ENCODE measurements at regions not wholly inside any gene's neighbourhood (a gene's known extent, or its start where the extent isn't known, plus 50 kb on each side); places are given as distances from the start of the nearest gene placed in this dataset.

DNA sequence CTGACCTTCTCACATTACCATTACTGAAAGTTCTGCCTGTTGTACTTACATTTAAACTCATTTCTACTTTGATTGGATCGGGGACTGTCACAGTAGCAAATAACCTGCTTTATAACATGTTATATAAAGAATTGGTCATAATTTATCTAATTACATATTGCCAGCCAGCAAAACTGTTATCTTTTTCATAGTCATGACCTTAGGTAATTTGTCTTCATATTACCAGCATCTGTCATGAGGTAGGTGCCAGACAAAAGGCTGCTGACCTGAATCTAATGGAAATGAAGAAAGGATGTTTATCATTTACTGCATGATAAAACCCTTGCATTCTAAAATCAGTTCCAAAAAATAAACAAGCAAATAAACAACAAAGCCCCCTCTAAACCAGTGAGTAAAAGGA, 89.4 kb upstream of the LRP1B start:
- DNase-seq, result no peak

DNA sequence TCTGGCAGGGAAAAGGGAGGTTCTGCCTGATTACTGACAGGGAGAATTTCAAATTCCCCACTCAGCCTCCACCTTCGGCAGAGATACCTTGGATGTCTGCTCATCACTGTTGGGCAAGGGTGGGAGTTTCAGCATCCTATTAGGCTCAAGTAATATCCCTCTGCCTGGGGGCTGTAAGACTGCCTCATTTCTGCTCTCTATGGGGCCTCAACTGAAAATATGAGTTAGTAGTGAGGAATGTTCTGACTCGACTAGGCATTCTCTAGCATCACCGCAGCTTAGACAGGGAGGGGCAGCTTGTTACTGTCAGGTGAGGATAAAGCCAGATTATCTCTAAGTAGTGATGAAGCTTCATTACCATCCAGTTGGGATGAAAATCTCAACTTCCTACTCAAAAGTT, 87.7 kb upstream of the LRP1B start:
- no peak for DNase-seq

DNA sequence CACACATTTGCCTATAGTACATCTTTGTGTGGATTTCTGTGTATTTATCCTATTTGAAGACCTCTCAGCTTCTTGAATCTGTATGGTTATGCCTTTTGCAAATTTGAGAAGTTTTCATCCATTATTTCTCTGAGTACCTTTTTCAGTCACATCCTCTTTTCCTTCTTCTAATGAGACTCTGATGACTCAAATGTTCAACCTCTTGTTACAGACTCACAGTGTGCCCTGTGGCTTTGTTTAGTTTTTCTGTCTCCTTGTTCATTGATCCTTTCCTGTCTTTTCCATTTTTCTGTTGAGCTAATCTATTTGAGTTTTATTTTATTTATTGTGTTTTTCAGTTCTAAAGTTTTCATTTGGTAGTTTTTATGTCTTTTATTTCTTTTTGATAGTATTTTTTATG, 87.0 kb upstream of the LRP1B start:
- DNase-seq, result no peak

DNA sequence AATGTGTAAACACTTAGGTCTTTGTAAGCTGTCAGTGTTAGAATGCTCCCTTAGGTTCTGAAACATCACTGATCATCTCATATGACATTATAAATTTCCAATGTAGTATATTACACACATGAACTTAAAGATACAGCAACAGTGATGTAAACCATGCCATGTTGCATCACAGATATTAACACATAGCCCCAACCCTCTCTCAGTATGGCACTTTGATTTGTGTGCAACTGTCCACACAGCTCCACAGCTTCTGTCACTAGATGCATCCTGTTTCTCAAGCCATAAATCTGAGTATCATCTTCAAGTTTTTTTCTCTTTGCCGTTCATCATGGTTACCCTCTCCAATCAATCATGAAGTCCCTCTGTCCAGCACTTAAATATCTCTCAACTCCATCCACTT, 69.2 kb upstream of the LRP1B start:
- no peak for DNase-seq

DNA sequence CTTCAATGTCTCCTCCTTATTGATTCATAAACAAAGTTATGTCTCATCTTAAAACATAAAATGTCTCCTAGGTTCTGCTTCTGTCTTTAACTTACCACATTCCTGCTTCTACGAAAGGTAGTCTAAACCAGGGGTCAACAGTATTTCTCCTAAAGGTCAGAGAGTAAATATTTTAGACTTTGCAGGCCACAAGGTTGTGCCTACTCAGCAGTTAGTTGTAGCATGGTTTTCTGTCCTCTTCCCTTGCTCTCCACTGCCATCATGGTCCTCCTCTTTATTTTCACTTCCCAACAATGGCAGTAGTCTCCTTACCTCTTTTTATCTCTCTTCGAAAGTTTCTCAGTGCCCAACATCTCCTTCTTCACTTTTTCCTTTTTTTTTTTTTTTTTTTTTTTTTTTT, 68.3 kb upstream of the LRP1B start:
- DNase-seq, result no peak

DNA sequence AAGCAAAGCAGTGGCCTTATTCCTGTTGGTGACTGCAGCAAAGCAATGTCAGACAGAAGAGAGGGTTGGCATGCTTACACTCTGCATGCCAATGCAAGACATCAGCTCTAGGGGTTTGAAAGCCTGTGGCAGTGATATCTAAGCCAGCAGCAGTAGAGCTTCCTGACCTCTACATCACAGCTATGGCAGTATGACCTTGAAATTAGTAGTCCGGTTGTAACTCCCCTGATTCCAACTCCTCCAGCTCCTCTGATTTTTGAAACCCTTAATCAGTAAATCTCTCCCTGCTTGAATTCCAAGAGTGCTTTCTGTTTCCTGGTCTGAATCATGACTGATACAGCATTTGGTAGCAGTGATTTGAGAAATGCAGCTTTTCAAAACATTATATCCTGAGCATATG, 60.0 kb upstream of the LRP1B start:
- DNase-seq, result no peak

DNA sequence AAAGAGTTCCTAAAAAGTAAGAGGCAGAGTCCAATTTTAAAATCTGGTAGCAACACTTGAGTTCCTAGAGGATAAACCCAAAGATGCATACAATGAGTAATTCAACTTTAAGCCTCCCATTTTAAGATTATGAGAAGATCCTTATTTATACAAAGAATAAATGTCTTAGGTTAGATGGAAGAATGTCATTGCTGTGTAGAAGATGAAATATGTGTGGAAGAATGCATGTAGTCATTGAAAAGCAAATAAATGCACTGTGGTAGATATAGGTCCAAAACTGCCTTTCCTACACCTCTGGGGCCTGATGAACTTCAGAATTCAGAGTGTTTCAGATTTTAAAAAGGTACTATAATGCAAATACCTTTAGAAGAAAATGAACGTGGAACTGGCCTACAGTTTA, 58.7 kb upstream of the LRP1B start:
- DNase-seq, result no peak

DNA sequence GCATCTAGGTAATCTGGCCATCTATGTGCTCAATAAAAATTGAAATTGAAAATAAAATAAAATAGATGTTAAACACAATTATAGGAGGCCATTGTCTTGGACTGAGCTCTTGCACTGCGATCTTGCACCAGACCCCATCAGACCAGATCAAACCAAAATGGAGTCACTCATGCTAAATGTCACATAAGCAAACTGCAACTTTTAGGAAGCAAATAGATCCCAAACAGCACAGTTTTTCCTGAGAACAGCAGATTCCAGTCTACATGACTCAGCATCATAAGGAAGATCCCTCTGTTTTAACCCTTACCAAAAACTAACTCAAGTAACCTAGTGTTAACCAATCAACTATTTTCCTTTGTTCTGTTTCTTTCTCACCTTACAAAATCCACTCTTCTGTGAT, 57.7 kb upstream of the LRP1B start:
- no peak for DNase-seq

DNA sequence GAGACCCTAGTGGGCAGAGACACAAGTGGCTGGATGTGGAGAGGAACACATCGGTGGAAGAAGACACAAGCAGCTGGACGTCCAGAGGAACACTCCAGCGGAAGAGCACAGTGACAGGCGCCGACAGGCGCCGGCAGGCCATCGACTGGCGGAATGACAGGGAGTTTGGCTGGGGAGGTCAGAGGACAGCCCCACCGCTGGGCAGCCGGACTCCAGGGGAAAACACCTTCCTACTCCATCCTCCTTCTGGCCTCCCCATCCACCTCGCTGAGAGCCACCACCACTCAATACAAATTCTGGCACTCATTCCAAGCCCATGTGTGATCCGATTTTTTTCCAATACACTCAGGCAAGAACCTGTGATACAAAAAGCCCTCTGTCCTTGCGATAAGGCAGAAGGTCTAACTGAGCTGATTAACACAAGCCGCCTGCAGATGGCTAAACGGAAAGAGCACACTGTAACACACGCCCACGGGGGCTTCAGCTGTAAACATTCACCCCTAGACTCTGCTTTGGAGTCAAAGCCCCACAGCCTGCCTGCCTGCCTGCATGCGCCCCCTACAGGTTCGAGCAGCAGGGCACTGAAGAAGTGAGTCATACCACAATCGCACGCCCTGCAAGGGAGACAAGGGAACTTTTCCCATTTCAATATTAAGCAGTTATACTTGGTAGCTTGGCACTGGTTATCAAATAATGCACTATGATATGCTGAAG, 50.2 kb upstream of the LRP1B start:
- no peak for DNase-seq
